Neuronal stem cell (in vitro differentiated cells): ENCODE measurements at regions not wholly inside any gene's neighbourhood (a gene's known extent, or its start where the extent isn't known, plus 50 kb on each side); places are given as distances from the start of the nearest gene placed in this dataset.

Experiments used
- DNase-seq: peaks from one replicate; pipeline ENCODE4 v3.0.0-alpha.2; 2013; ENCODE audit warnings: low spot score
- H2AFZ ChIP-seq: one replicate; pipeline ENCODE4 v1.6.1; 2013; ENCODE audit warnings: mild to moderate bottlenecking, low read length, inconsistent platforms
- H2AK5ac ChIP-seq: 2 replicates; pipeline ENCODE4 v1.6.1; 2013; ENCODE audit warnings: low read depth, mild to moderate bottlenecking, inconsistent platforms, low read length, moderate library complexity, mixed read lengths
- H2BK120ac ChIP-seq: 2 replicates; pipeline ENCODE4 v1.6.1; 2013; ENCODE audit warnings: low read depth, mild to moderate bottlenecking, inconsistent platforms, low read length, moderate library complexity, mixed read lengths
- H2BK12ac ChIP-seq: one replicate; pipeline ENCODE4 v1.6.1; 2013; ENCODE audit warnings: low read length, inconsistent platforms
- H2BK15ac ChIP-seq: 2 replicates; pipeline ENCODE4 v1.6.1; 2013; ENCODE audit warnings: mild to moderate bottlenecking, low read length, inconsistent platforms, mixed read lengths
- H2BK5ac ChIP-seq: one replicate; pipeline ENCODE4 v1.6.1; 2013; ENCODE audit warnings: inconsistent platforms, mild to moderate bottlenecking, low read length, moderate library complexity
- H3K14ac ChIP-seq: one replicate; pipeline ENCODE4 v1.6.1; 2013; ENCODE audit warnings: low read length, inconsistent platforms
- H3K18ac ChIP-seq: 2 replicates; pipeline ENCODE4 v1.6.1; 2013; ENCODE audit warnings: low read length, inconsistent platforms
- H3K23ac ChIP-seq: 2 replicates; pipeline ENCODE4 v1.6.1; 2013; ENCODE audit warnings: low read depth, mild to moderate bottlenecking, mixed read lengths, low read length, inconsistent platforms; ENCODE audit not compliant: poor library complexity
- H3K27ac ChIP-seq: replicated peaks from 3 replicates; pipeline ENCODE4 v1.5.1; 2013; ENCODE audit warnings: low read length, inconsistent platforms
- H3K27me3 ChIP-seq, 3 experiments: 2 replicates each; pipeline ENCODE4 v1.6.1; 2013; ENCODE audit warnings: low read length in 3 of 3, mild to moderate bottlenecking in 2 of 3, inconsistent platforms in 1 of 3, low read depth in 1 of 3, mixed read lengths in 1 of 3, moderate library complexity in 1 of 3; ENCODE audit not compliant: control insufficient read depth in 3 of 3, insufficient read depth in 3 of 3
- H3K36me3 ChIP-seq, 2 donors: replicated peaks in 1 of 2; 2 replicates each; pipeline ENCODE4 v1.6.1; 2013; ENCODE audit warnings: low read length in 2 of 2; ENCODE audit not compliant: control insufficient read depth in 2 of 2, insufficient read depth in 2 of 2
- H3K4ac ChIP-seq: 2 replicates; pipeline ENCODE4 v1.6.1; 2013; ENCODE audit warnings: inconsistent platforms, mild to moderate bottlenecking, low read length, moderate library complexity
- H3K4me1 ChIP-seq, 2 donors: 1 replicate in 1 of 2; 2 replicates in 1 of 2; pipeline ENCODE4 v1.6.1; 2013; ENCODE audit warnings: low read length in 2 of 2, low read depth in 1 of 2; ENCODE audit not compliant: control insufficient read depth in 2 of 2, insufficient read depth in 1 of 2
- H3K4me2 ChIP-seq: one replicate; pipeline ENCODE4 v1.6.1; 2013; ENCODE audit warnings: mild to moderate bottlenecking, low read length, inconsistent platforms; ENCODE audit not compliant: insufficient read depth, poor library complexity, severe bottlenecking
- H3K4me3 ChIP-seq, 2 donors: 2 replicates each; pipeline ENCODE4 v1.5.1; 2013; ENCODE audit warnings: low read length in 2 of 2, mild to moderate bottlenecking in 2 of 2, inconsistent platforms in 1 of 2, moderate library complexity in 1 of 2
- H3K79me1 ChIP-seq: one replicate; pipeline ENCODE4 v1.6.1; 2013; ENCODE audit warnings: low read depth, mild to moderate bottlenecking, inconsistent platforms, low read length, moderate library complexity
- H3K9ac ChIP-seq: one replicate; pipeline ENCODE4 v1.6.1; 2013; ENCODE audit warnings: mild to moderate bottlenecking, low read depth, low read length, inconsistent platforms; ENCODE audit not compliant: poor library complexity
- H3K9me3 ChIP-seq, 2 donors: replicated peaks in 1 of 2; 2 replicates each; pipeline versions ENCODE3 to v1.6.1; 2013; ENCODE audit warnings: low read length in 2 of 2, mild to moderate bottlenecking in 2 of 2, inconsistent platforms in 1 of 2, low read depth in 1 of 2, mixed read lengths in 1 of 2, moderate library complexity in 1 of 2; ENCODE audit not compliant: control insufficient read depth in 2 of 2, insufficient read depth in 1 of 2
- H4K8ac ChIP-seq: one replicate; pipeline ENCODE4 v1.6.1; 2013; ENCODE audit warnings: low read depth, mild to moderate bottlenecking, inconsistent platforms, low read length, moderate library complexity
- H4K91ac ChIP-seq: one replicate; pipeline ENCODE4 v1.6.1; 2013; ENCODE audit warnings: low read length, low read depth, mild to moderate bottlenecking, inconsistent platforms; ENCODE audit not compliant: poor library complexity
- WGBS, 2 donors: extraction: QIAGEN DNeasy Blood & Tissue Kit; methylation state at CpG; one replicate each; pipeline ENCODE4 v1.1.7; 2013; ENCODE audit warnings: missing lambda C conversion rate in 2 of 2, mixed read lengths in 1 of 2; ENCODE audit not compliant: insufficient read length in 2 of 2, insufficient replicate concordance in 1 of 2; ENCODE audit errors: extremely low coverage in 2 of 2; 5-methylcytosine and 5-hydroxymethylcytosine counted together

DNA sequence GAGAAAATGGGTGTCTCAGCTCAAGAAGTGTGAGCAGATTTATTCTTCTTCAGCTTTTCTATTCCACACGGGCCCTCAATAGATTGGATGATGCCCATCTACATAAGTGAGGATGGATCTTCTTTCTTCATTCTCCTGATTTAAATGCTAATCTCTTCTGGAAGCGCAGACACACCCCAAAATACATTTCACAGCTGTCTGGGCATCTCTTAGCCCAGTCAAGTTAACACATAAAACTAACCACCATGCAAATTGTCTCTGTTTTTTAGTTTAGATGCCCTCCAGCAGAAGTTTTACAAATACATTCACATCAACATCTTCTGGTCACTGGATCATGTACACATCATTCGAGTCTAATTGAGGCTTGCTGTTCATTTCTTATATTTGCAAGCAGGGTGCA, 249.0 kb upstream of the VCX3A start:
- no peak overlapping the region for H3K14ac ChIP-seq
- H3K23ac ChIP-seq = no peak overlapping the region
- peaks cover 3 to 4% of the 10 kb centered on the region in 2 donors for H3K4me1 ChIP-seq
- H3K36me3 ChIP-seq = no peaks in the 10 kb centered on the region
- WGBS, 2 donors = no CpG with 5 or more reads among the region's 3 CpGs
- no peak overlapping the region for H3K4ac ChIP-seq
- H3K27me3 ChIP-seq = no peaks in the 10 kb centered on the region
- H2BK15ac ChIP-seq = no peak overlapping the region
- no peak overlapping the region for H3K4me2 ChIP-seq
- H3K27ac ChIP-seq = no peak overlapping the region
- no peak overlapping the region for H2BK12ac ChIP-seq
- H4K91ac ChIP-seq = no peak overlapping the region
- H2BK5ac ChIP-seq = no peak overlapping the region
- H2AK5ac ChIP-seq = no peak overlapping the region
- H3K9ac ChIP-seq = no peak overlapping the region
- no peak overlapping the region for H4K8ac ChIP-seq
- DNase-seq = no peak
- H3K18ac ChIP-seq = no peak overlapping the region
- no peak overlapping the region for H2AFZ ChIP-seq
- H3K79me1 ChIP-seq = no peaks in the 10 kb centered on the region
- H3K4me3 ChIP-seq = no peak overlapping the region
- no peaks in the 10 kb centered on the region for H3K9me3 ChIP-seq
- no peak overlapping the region for H2BK120ac ChIP-seq

DNA sequence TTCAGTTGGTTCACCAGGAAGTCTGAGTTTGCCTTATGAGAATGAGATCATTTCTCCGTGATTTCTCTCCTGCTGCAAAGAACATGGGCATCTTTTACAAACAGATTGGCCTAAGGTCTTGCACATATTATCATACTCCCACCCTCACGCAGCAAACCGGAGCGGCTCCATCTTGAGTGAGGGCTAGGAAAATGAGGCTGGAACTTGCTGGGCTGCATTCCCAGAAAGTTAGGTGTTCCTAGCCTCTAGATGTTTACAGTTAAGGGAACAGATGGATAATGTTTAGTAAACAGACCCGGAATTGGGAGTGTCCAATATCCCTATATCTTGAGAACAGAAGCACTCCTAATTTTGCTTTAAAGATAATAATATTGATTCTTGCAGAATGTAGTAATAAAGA, 247.9 kb upstream of the VCX3A start:
- no peak overlapping the region for H4K8ac ChIP-seq
- H3K23ac ChIP-seq = no peak overlapping the region
- H3K9ac ChIP-seq = no peak overlapping the region
- no peak overlapping the region for H2BK120ac ChIP-seq
- no CpG with 5 or more reads among the region's 5 CpGs for WGBS, 2 donors
- no peak overlapping the region for H3K4ac ChIP-seq
- no peak overlapping the region for H2BK12ac ChIP-seq
- H3K14ac ChIP-seq = no peak overlapping the region
- peaks cover 0 to 4% (median 0%) of the 10 kb centered on the region in 3 experiments for H3K27me3 ChIP-seq
- DNase-seq = no peak
- no peaks in the 10 kb centered on the region for H3K9me3 ChIP-seq
- H3K4me1 ChIP-seq = peaks cover 5 to 10% of the 10 kb centered on the region in 2 donors
- H4K91ac ChIP-seq = no peak overlapping the region
- no peak overlapping the region for H2BK15ac ChIP-seq
- no peak overlapping the region for H3K4me2 ChIP-seq
- H2AK5ac ChIP-seq = no peak overlapping the region
- no peak overlapping the region for H3K4me3 ChIP-seq
- H2AFZ ChIP-seq = no peak overlapping the region
- no peaks in the 10 kb centered on the region for H3K79me1 ChIP-seq
- no peaks in the 10 kb centered on the region for H3K36me3 ChIP-seq
- H3K18ac ChIP-seq = no peak overlapping the region
- H2BK5ac ChIP-seq = no peak overlapping the region
- H3K27ac ChIP-seq = no peak overlapping the region

DNA sequence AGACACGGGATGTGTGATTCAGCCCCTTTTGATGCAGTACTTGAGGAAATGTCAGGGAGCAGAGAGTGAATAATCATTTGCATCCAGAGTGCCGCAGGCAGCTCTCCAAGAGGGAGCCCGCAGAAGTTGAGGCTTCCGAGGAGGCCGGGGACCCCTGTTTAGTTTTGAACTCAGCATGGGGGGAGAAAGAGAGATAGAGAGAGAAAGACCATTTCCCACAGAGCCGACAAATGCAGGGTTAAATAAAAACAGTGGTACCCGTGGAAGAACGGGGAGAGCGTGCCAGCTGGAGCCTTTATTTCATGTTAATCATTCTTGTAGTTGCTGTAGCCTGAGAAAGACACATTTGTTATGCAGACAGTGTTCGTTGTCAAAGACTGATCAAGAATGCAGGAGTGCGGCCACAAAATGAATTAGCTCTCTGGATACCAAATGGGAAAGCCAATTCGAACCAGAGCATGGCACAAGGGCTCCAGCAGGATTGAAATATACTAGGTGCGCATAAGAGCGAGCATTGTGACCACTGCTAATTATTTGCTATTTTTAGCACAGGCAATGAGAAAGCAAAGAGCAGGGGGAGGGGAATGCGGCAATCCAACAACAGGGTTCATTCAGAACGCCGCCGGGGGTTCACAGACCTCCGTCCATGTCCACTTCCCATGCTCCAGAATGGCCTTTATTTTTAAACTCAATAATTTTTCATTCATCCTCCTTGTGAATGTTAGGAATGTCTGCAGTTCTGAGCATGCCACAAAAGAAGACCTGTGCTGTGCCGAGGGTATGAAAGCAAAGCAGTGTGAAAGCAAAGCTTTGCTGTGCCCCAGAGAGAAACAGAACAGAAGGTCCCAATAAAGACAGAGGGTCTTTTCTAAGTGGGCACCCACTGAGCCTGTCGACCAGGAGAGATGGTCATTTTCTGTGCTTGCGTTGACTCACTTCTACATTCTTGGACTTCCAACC, 243.9 kb upstream of the VCX3A start:
- Histone ChIP-seq H3K27ac (peak overlapping the region; percentile 69), H3K23ac (no peak overlapping the region), H2BK15ac (no peak overlapping the region), H3K4me3 (peak overlapping the region in 1 of 2 donors; percentile 40), H3K79me1 (no peaks in the 10 kb centered on the region), H2BK120ac (no peak overlapping the region), H3K4me2 (peak overlapping the region; percentile 25), H3K4ac (no peak overlapping the region), H3K4me1 (peaks cover 5 to 10% of the 10 kb centered on the region in 2 donors), H2BK12ac (no peak overlapping the region), H3K9me3 (no peaks in the 10 kb centered on the region), H3K18ac (no peak overlapping the region), H3K36me3 (no peaks in the 10 kb centered on the region), H3K14ac (no peak overlapping the region), H2AFZ (peak overlapping the region; percentile 84), H2AK5ac (no peak overlapping the region), H3K9ac (no peak overlapping the region), H4K91ac (no peak overlapping the region), H4K8ac (no peak overlapping the region), H2BK5ac (no peak overlapping the region), H3K27me3 (peaks cover 0 to 4% (median 0%) of the 10 kb centered on the region in 3 experiments)
- DNase-seq = no peak
- WGBS, 2 donors = no CpG with 5 or more reads among the region's 22 CpGs

DNA sequence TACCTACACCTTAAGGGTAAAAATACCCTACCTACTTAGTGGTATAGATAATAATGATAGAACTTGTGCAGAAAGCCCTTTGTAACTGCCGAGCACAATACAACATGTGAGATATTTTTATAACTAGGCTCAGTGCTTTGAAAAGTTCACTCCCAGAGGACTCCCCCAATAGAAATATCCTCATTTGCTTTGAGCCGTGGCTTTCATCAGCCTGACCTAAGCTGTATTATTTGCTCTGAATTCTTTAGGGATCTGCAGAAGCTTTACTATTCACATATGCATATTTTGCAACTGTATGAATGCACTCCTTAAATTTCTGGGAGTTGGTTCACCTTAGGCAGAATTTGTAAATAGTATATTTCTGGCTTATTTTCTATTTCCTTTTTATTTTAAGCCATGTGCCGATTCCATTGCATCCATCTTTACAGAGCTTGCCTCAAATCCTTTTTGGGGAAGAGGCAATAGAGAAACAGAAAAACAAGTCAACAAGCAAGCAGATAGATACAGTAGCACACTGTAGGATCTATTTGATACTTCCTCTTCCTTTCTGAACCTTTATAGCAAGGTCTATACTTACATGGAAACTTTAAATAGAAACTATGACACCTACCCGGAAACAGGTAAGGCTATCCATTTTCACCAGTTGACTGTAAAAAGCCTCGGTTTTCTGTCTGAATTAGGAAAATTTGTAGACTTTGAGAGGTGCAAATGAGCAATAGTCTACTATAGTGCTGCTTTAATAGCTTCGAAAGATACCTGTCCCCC, 242.5 kb upstream of the VCX3A start:
- no peak overlapping the region for H3K23ac ChIP-seq
- H3K4me2 ChIP-seq = no peak overlapping the region
- no CpG with 5 or more reads among the region's 6 CpGs for WGBS, 2 donors
- no peaks in the 10 kb centered on the region for H3K9me3 ChIP-seq
- H2AK5ac ChIP-seq = no peak overlapping the region
- no peak overlapping the region for H4K8ac ChIP-seq
- no peak overlapping the region for H3K4ac ChIP-seq
- no peak overlapping the region for H3K27ac ChIP-seq
- peaks cover 0 to 4% (median 0%) of the 10 kb centered on the region in 3 experiments for H3K27me3 ChIP-seq
- H3K18ac ChIP-seq = no peak overlapping the region
- H3K4me3 ChIP-seq = no peak overlapping the region
- no peak overlapping the region for H2BK15ac ChIP-seq
- no peak overlapping the region for H2BK5ac ChIP-seq
- H3K9ac ChIP-seq = no peak overlapping the region
- no peaks in the 10 kb centered on the region for H3K36me3 ChIP-seq
- H4K91ac ChIP-seq = no peak overlapping the region
- H3K4me1 ChIP-seq = peaks cover 5 to 10% of the 10 kb centered on the region in 2 donors
- H3K14ac ChIP-seq = no peak overlapping the region
- no peak for DNase-seq
- no peak overlapping the region for H2BK120ac ChIP-seq
- H2AFZ ChIP-seq = no peak overlapping the region
- no peak overlapping the region for H2BK12ac ChIP-seq
- H3K79me1 ChIP-seq = no peaks in the 10 kb centered on the region
